GM20000 (cell line): ENCODE measurements at regions not wholly inside any gene's neighbourhood (a gene's known extent, or its start where the extent isn't known, plus 50 kb on each side); places are given as distances from the start of the nearest gene placed in this dataset.
"Not testable (repeated sequence)": the region's sequence is repeated elsewhere in the genome, so short reads cannot be mapped to it uniquely, and the experiment has no call there.

Experiments used
- DNase-seq: peaks from one replicate; pipeline ENCODE4 v3.0.0; 2012; ENCODE audit warnings: low spot score
- TF ChIP-seq, protein P1 (sequence below): IDR thresholded peaks from 2 replicates; pipeline ENCODE4 v1.5.1; 2012; ENCODE audit warnings: mild to moderate bottlenecking, control low read depth; ENCODE audit errors: extremely low read depth, missing control alignments

- TF ChIP-seq, protein P1, sequence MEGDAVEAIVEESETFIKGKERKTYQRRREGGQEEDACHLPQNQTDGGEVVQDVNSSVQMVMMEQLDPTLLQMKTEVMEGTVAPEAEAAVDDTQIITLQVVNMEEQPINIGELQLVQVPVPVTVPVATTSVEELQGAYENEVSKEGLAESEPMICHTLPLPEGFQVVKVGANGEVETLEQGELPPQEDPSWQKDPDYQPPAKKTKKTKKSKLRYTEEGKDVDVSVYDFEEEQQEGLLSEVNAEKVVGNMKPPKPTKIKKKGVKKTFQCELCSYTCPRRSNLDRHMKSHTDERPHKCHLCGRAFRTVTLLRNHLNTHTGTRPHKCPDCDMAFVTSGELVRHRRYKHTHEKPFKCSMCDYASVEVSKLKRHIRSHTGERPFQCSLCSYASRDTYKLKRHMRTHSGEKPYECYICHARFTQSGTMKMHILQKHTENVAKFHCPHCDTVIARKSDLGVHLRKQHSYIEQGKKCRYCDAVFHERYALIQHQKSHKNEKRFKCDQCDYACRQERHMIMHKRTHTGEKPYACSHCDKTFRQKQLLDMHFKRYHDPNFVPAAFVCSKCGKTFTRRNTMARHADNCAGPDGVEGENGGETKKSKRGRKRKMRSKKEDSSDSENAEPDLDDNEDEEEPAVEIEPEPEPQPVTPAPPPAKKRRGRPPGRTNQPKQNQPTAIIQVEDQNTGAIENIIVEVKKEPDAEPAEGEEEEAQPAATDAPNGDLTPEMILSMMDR = peak; percentile 1
- DNase-seq = peak; percentile 6
Measured at GRCh38 chrX:12080265-12080664, 58.0 kb upstream of the FRMPD4 start.

GRCh38 chrX:12082959-12083358 lies 55.3 kb upstream of the FRMPD4 start:
- DNase-seq = not testable (repeated sequence)
